DOHH2 (cell line): ENCODE measurements at regions not wholly inside any gene's neighbourhood (a gene's known extent, or its start where the extent isn't known, plus 50 kb on each side); places are given as distances from the start of the nearest gene placed in this dataset.
A peak's percentile ranks its signal among the peaks of the same experiment; 100 is the strongest.

ENCODE experiments used
- H3F3A ChIP-seq: fragments of 200-600 bp; sonication (generic), shearing (Covaris generic); 2 replicates; pipeline ENCODE4 v1.6.0; 2016; ENCODE audit warnings: antibody characterized with exemption, mild to moderate bottlenecking; ENCODE audit not compliant: control insufficient read depth, insufficient read depth
- H3K27ac ChIP-seq: fragments of 200-600 bp; sonication (generic); 2 replicates; pipeline ENCODE4 v1.5.1; 2014; ENCODE audit warnings: low read depth, mild to moderate bottlenecking, low read length, moderate library complexity
- H3K27me3 ChIP-seq: fragments of 200-600 bp; sonication (generic); 2 replicates; pipeline ENCODE4 v1.6.1; 2014; ENCODE audit warnings: mild to moderate bottlenecking, low read length, mixed read lengths; ENCODE audit not compliant: control insufficient read depth
- H3K36me3 ChIP-seq: fragments of 200-600 bp; sonication (generic); 2 replicates; pipeline ENCODE4 v1.6.1; 2014; ENCODE audit warnings: mild to moderate bottlenecking, low read length, moderate library complexity, mixed read lengths; ENCODE audit not compliant: control insufficient read depth
- H3K4me1 ChIP-seq: fragments of 200-600 bp; sonication (generic); 2 replicates; pipeline ENCODE4 v1.6.1; 2014; ENCODE audit warnings: mild to moderate bottlenecking, low read length, mixed read lengths; ENCODE audit not compliant: control insufficient read depth
- H3K4me2 ChIP-seq: fragments of 200-600 bp; sonication (generic); 2 replicates; pipeline ENCODE4 v1.6.0; 2014; ENCODE audit warnings: mild to moderate bottlenecking, low read length, moderate library complexity
- H3K4me3 ChIP-seq: fragments of 200-600 bp; sonication (generic); 2 replicates; pipeline ENCODE4 v1.5.1; 2014; ENCODE audit warnings: mild to moderate bottlenecking, low read length, mixed read lengths
- H3K79me2 ChIP-seq: fragments of 200-600 bp; sonication (generic); 2 replicates; pipeline ENCODE4 v1.6.1; 2014; ENCODE audit warnings: mild to moderate bottlenecking, low read length, mixed read lengths; ENCODE audit not compliant: control insufficient read depth
- H3K9me2 ChIP-seq: fragments of 200-600 bp; sonication (generic); replicated peaks from 2 replicates; pipeline ENCODE4 v1.6.1; 2014; ENCODE audit warnings: mild to moderate bottlenecking, low read length, mixed read lengths; ENCODE audit not compliant: control insufficient read depth
- H3K9me3 ChIP-seq: fragments of 200-600 bp; sonication (generic); 2 replicates; pipeline ENCODE4 v1.6.1; 2014; ENCODE audit warnings: antibody characterized with exemption, low read length, mixed read lengths; ENCODE audit not compliant: control insufficient read depth, insufficient read depth
- H4K20me1 ChIP-seq: fragments of 200-600 bp; sonication (generic); 2 replicates; pipeline ENCODE4 v1.6.0; 2014; ENCODE audit warnings: low read depth, mild to moderate bottlenecking, antibody characterized with exemption, low read length, moderate library complexity; ENCODE audit not compliant: control insufficient read depth, insufficient read depth
- EZH2phosphoT487 ChIP-seq: fragments of 200-600 bp; sonication (generic); IDR thresholded peaks from 2 replicates; pipeline ENCODE4 v1.6.1; 2017; ENCODE audit warnings: borderline replicate concordance, mild to moderate bottlenecking, antibody characterized with exemption, low read length, moderate library complexity, mixed read lengths
- TF ChIP-seq, protein P1 (sequence below): fragments of 200-600 bp; sonication (generic); IDR thresholded peaks from one replicate; pipeline ENCODE4 v1.5.1; 2014; ENCODE audit warnings: antibody characterized with exemption, mild to moderate bottlenecking, low read depth, low read length; ENCODE audit not compliant: poor library complexity, severe bottlenecking

DNA sequence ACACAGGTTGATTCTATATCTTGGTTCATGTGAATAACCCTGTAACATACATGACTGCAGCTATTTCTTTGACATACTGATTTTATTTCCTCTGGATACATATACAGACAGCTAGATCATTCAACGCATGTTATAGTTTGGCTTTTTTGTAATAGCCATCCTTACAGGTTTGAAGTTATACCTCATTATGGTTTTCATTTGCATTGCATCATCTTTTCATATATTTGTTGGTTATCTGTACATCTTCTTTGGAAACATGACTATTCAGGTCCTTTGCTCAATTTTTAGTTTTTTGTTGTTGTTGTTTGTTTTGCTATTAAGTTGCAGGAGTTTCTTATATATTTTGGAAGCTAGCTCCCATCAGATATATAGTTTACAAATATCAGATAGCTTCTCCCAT is 276.2 kb upstream of the NETO1 start:
- no peaks in the 10 kb centered on the region for H3K4me1 ChIP-seq
- TF ChIP-seq, protein P1, sequence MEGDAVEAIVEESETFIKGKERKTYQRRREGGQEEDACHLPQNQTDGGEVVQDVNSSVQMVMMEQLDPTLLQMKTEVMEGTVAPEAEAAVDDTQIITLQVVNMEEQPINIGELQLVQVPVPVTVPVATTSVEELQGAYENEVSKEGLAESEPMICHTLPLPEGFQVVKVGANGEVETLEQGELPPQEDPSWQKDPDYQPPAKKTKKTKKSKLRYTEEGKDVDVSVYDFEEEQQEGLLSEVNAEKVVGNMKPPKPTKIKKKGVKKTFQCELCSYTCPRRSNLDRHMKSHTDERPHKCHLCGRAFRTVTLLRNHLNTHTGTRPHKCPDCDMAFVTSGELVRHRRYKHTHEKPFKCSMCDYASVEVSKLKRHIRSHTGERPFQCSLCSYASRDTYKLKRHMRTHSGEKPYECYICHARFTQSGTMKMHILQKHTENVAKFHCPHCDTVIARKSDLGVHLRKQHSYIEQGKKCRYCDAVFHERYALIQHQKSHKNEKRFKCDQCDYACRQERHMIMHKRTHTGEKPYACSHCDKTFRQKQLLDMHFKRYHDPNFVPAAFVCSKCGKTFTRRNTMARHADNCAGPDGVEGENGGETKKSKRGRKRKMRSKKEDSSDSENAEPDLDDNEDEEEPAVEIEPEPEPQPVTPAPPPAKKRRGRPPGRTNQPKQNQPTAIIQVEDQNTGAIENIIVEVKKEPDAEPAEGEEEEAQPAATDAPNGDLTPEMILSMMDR, result no peak
- TF ChIP-seq EZH2phosphoT487, result no peak
- no peak overlapping the region for H3K4me2 ChIP-seq
- H3K4me3 ChIP-seq, result no peak overlapping the region
- no peaks in the 10 kb centered on the region for H3K9me3 ChIP-seq
- H3K27me3 ChIP-seq, result no peaks in the 10 kb centered on the region
- no peak overlapping the region for H3K27ac ChIP-seq
- H3F3A ChIP-seq, result no peaks in the 10 kb centered on the region
- H3K79me2 ChIP-seq, result no peaks in the 10 kb centered on the region
- no peaks in the 10 kb centered on the region for H4K20me1 ChIP-seq
- H3K9me2 ChIP-seq, result no peaks in the 10 kb centered on the region
- no peaks in the 10 kb centered on the region for H3K36me3 ChIP-seq

DNA sequence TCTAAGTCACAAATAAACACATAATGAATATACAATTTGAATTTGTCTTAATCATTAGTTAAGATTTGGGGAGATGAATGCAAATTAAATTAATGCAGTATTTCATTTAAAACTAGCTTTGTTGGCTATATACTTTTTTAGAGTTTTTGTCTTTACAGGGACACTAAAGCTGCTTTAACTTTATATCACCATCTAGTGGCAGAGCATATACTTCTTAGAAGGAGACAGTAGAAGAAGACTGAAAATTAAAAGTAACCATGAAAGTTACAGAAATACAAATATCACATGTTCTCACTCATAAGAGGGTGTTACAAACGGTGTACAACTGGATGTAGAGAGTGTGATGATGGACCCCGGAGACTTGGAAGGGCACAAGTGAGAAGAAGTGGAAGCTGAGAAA is 268.3 kb upstream of the NETO1 start:
- no peak overlapping the region for H3K4me2 ChIP-seq
- H3K4me3 ChIP-seq, result no peak overlapping the region
- no peak overlapping the region for H3K27ac ChIP-seq
- H4K20me1 ChIP-seq, result no peaks in the 10 kb centered on the region
- no peaks in the 10 kb centered on the region for H3K27me3 ChIP-seq
- H3K36me3 ChIP-seq, result no peaks in the 10 kb centered on the region
- H3K9me3 ChIP-seq, result no peaks in the 10 kb centered on the region
- no peaks in the 10 kb centered on the region for H3K4me1 ChIP-seq
- no peaks in the 10 kb centered on the region for H3K79me2 ChIP-seq
- no peaks in the 10 kb centered on the region; the same call in 1 of the 2 replicates for H3F3A ChIP-seq
- no peaks in the 10 kb centered on the region for H3K9me2 ChIP-seq
- TF ChIP-seq, protein P1, result peak; percentile 69
- no peak for TF ChIP-seq EZH2phosphoT487

DNA sequence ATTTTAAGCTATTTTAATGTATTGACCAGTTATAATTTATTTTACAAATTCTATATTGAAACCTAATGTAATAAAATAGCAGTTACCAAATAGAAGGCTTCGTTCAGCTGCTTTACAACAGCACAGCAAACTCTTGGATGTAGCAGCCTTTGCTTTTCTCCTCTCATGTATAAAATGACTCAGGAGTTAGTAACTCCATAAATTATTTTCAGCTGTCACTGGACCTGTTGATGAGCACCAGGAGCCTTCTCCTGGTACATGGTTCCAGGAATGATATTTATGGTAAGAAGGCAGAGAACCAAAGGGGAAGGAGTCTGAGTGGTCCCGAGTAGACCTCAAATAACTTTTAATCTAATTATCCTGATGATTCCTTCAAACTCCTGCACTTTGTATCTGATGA is 256.4 kb upstream of the NETO1 start:
- Histone ChIP-seq H3K27me3 (no peaks in the 10 kb centered on the region), H3K9me3 (no peaks in the 10 kb centered on the region), H3K4me2 (no peak overlapping the region), H4K20me1 (no peaks in the 10 kb centered on the region), H3K9me2 (no peaks in the 10 kb centered on the region), H3K4me3 (no peak overlapping the region), H3K79me2 (no peaks in the 10 kb centered on the region), H3K27ac (no peak overlapping the region), H3K36me3 (no peaks in the 10 kb centered on the region), H3K4me1 (peaks cover 11% of the 10 kb centered on the region), H3F3A (no peaks in the 10 kb centered on the region)
- TF ChIP-seq, protein P1, result no peak
- no peak for TF ChIP-seq EZH2phosphoT487

DNA sequence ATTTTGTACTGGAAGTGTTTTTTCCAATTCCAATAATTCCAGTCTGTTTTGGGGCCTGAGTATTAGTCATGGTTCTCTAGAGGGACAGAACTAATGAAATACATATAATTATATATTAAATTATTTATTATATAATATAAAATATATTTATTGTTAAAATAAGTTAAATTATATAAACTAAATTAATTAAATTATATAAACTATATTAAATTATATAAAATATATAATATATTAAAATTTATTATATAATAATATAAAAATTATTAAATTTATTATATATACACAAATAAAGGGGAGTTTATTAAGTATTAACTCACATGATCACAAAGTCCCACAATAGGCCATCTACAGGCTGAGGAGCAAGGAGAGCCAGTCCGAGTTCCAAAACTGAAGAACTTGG is 253.4 kb upstream of the NETO1 start:
- Histone ChIP-seq H3K27ac (no peak overlapping the region), H3K4me1 (peaks cover 12% of the 10 kb centered on the region), H3K9me3 (no peaks in the 10 kb centered on the region), H3K79me2 (no peaks in the 10 kb centered on the region), H3K4me3 (no peak overlapping the region), H3K27me3 (no peaks in the 10 kb centered on the region), H3K36me3 (no peaks in the 10 kb centered on the region), H3F3A (no peaks in the 10 kb centered on the region), H3K9me2 (no peaks in the 10 kb centered on the region), H4K20me1 (no peaks in the 10 kb centered on the region), H3K4me2 (no peak overlapping the region)
- no peak for TF ChIP-seq EZH2phosphoT487
- TF ChIP-seq, protein P1, result no peak
